Left ventricle myocardium inferior (tissue), 1 donor: ENCODE measurements at regions not wholly inside any gene's neighbourhood (a gene's known extent, or its start where the extent isn't known, plus 50 kb on each side); places are given as distances from the start of the nearest gene placed in this dataset.

Source experiments
- DNase-seq: peaks from one replicate; pipeline ENCODE4 v3.0.0-alpha.2; 2020
- H3K27ac ChIP-seq: fragments of 200-600 bp; replicated peaks from 2 replicates; pipeline ENCODE4 v1.8.0; 2021
- H3K27me3 ChIP-seq: fragments of 200-600 bp; 2 replicates; pipeline ENCODE4 v1.8.0; 2021; ENCODE audit warnings: low read depth
- H3K36me3 ChIP-seq: fragments of 200-600 bp; 2 replicates; pipeline ENCODE4 v1.8.0; 2021
- H3K4me1 ChIP-seq: fragments of 200-600 bp; 2 replicates; pipeline ENCODE4 v1.8.0; 2021
- H3K4me3 ChIP-seq: fragments of 200-600 bp; 2 replicates; pipeline ENCODE4 v1.8.0; 2021; ENCODE audit warnings: mild to moderate bottlenecking, moderate library complexity
- H3K9me3 ChIP-seq: fragments of 200-600 bp; replicated peaks from 2 replicates; pipeline ENCODE4 v1.8.0; 2021
- CTCF ChIP-seq: fragments of 200-600 bp; IDR thresholded peaks from 2 replicates; pipeline ENCODE4 v1.8.0; 2021; ENCODE audit warnings: antibody characterized with exemption, mild to moderate bottlenecking, borderline replicate concordance
- intact Hi-C: fragments of 100-400 bp; cut with micrococcal nuclease; formaldehyde crosslinking; loops from one replicate; pipeline ENCODE4 v1.11.0; 2022
- donor health status: DM: no; HTN: yes; CAD: no; lungs with severe emphysema.

- no peaks in the 10 kb centered on the region for H3K36me3 ChIP-seq
- H3K4me3 ChIP-seq, result no peak overlapping the region
- H3K27ac ChIP-seq, result no peak overlapping the region
- H3K4me1 ChIP-seq, result no peaks in the 10 kb centered on the region
- H3K9me3 ChIP-seq, result no peaks in the 10 kb centered on the region
- H3K27me3 ChIP-seq, result no peaks in the 10 kb centered on the region
- DNase-seq, result no peak
- intact Hi-C loops, result no loop called here
- TF ChIP-seq CTCF, result no peak
Measured at GRCh38 chr4:14446311-14446710, 556.0 kb upstream of the CPEB2 start.

GRCh38 chr4:14446904-14447303, 555.4 kb upstream of the CPEB2 start:
- no peak for TF ChIP-seq CTCF
- intact Hi-C loops, result no loop called here
- Histone ChIP-seq H3K4me3 (no peak overlapping the region), H3K9me3 (no peaks in the 10 kb centered on the region), H3K27me3 (no peaks in the 10 kb centered on the region), H3K27ac (no peak overlapping the region), H3K4me1 (no peaks in the 10 kb centered on the region), H3K36me3 (no peaks in the 10 kb centered on the region)
- DNase-seq, result no peak

GRCh38 chr4:14449308-14449707, 553.0 kb upstream of the CPEB2 start:
- Histone ChIP-seq H3K27ac (no peak overlapping the region), H3K36me3 (no peaks in the 10 kb centered on the region), H3K4me1 (peaks cover 10% of the 10 kb centered on the region), H3K27me3 (no peaks in the 10 kb centered on the region), H3K9me3 (no peaks in the 10 kb centered on the region), H3K4me3 (no peak overlapping the region)
- peak; percentile 12 for TF ChIP-seq CTCF
- DNase-seq, result no peak
- intact Hi-C loops, result no loop called here

GRCh38 chr4:14452001-14452400, 550.3 kb upstream of the CPEB2 start:
- no peak for DNase-seq
- no peak for TF ChIP-seq CTCF
- Histone ChIP-seq H3K27ac (no peak overlapping the region), H3K4me3 (no peak overlapping the region), H3K36me3 (no peaks in the 10 kb centered on the region), H3K4me1 (peaks cover 10% of the 10 kb centered on the region), H3K27me3 (no peaks in the 10 kb centered on the region), H3K9me3 (no peaks in the 10 kb centered on the region)
- intact Hi-C loops, result no loop called here

- no peak overlapping the region for H3K27ac ChIP-seq
- intact Hi-C loops, result no loop called here
- no peaks in the 10 kb centered on the region for H3K36me3 ChIP-seq
- no peaks in the 10 kb centered on the region for H3K27me3 ChIP-seq
- TF ChIP-seq CTCF, result no peak
- no peak for DNase-seq
- peaks cover 10% of the 10 kb centered on the region for H3K4me1 ChIP-seq
- H3K4me3 ChIP-seq, result no peak overlapping the region
- no peaks in the 10 kb centered on the region for H3K9me3 ChIP-seq
Measured at GRCh38 chr4:14452764-14453163, 549.5 kb upstream of the CPEB2 start.

- Histone ChIP-seq H3K27me3 (no peaks in the 10 kb centered on the region), H3K27ac (no peak overlapping the region), H3K36me3 (no peaks in the 10 kb centered on the region), H3K4me3 (no peak overlapping the region), H3K4me1 (peaks cover under 1% of the 10 kb centered on the region), H3K9me3 (no peaks in the 10 kb centered on the region)
- no peak for TF ChIP-seq CTCF
- DNase-seq, result no peak
- intact Hi-C loops, result no loop called here
Measured at GRCh38 chr4:14458463-14458862, 543.8 kb upstream of the CPEB2 start.
